ENCODE measurements at regions not wholly inside any gene's neighbourhood (a gene's known extent, or its start where the extent isn't known, plus 50 kb on each side); places are given as distances from the start of the nearest gene placed in this dataset.

- no peak for DNase-seq
These were observed 415.7 kb upstream of the RBFOX1 start for GRCh38 chr16:6916946-6917345.

GRCh38 chr16:6913566-6913965 lies 419.1 kb upstream of the RBFOX1 start:
- no peak for DNase-seq

- no peak for DNase-seq
These were observed 422.3 kb upstream of the RBFOX1 start for GRCh38 chr16:6910301-6910700.

- no peak for DNase-seq
These were observed 427.0 kb upstream of the RBFOX1 start for GRCh38 chr16:6905601-6906000.

GRCh38 chr16:6903671-6904070 lies 429.0 kb upstream of the RBFOX1 start:
- DNase-seq: no peak

- DNase-seq: no peak
These were observed 433.7 kb upstream of the RBFOX1 start for GRCh38 chr16:6898896-6899295.

GRCh38 chr16:6897876-6898485 lies 434.7 kb upstream of the RBFOX1 start:
- DNase-seq: no peak

GRCh38 chr16:6892966-6893365 lies 439.7 kb upstream of the RBFOX1 start:
- DNase-seq: no peak

- no peak for DNase-seq
These were observed 441.1 kb upstream of the RBFOX1 start for GRCh38 chr16:6891496-6891895.

GRCh38 chr16:6888531-6888930 lies 444.1 kb upstream of the RBFOX1 start:
- DNase-seq: no peak

- no peak for DNase-seq
These were observed 448.6 kb upstream of the RBFOX1 start for GRCh38 chr16:6884002-6884401.

GRCh38 chr16:6880263-6880662 lies 452.4 kb upstream of the RBFOX1 start:
- no peak for DNase-seq

GRCh38 chr16:6864671-6865070 lies 468.0 kb upstream of the RBFOX1 start:
- DNase-seq: no peak

GRCh38 chr16:6864244-6864643 lies 468.4 kb upstream of the RBFOX1 start:
- no peak for DNase-seq

GRCh38 chr16:6863135-6863534 lies 469.5 kb upstream of the RBFOX1 start:
- DNase-seq: no peak

GRCh38 chr16:6861815-6862477 lies 470.7 kb upstream of the RBFOX1 start:
- no peak for DNase-seq

GRCh38 chr16:6861135-6861814 lies 471.4 kb upstream of the RBFOX1 start:
- DNase-seq: no peak

- DNase-seq: no peak
These were observed 475.1 kb upstream of the RBFOX1 start for GRCh38 chr16:6857575-6857974.

GRCh38 chr16:6856578-6856977 lies 476.1 kb upstream of the RBFOX1 start:
- DNase-seq: no peak

- DNase-seq: no peak
These were observed 479.1 kb upstream of the RBFOX1 start for GRCh38 chr16:6853565-6853964.

GRCh38 chr16:6852643-6853225 lies 479.9 kb upstream of the RBFOX1 start:
- no peak for DNase-seq

GRCh38 chr16:6846452-6846851 lies 486.2 kb upstream of the RBFOX1 start:
- DNase-seq: no peak

- no peak for DNase-seq
These were observed 491.3 kb upstream of the RBFOX1 start for GRCh38 chr16:6841392-6841791.

GRCh38 chr16:6837722-6838121 lies 494.9 kb upstream of the RBFOX1 start:
- no peak for DNase-seq
